Brain pericyte (primary cell): ENCODE measurements at regions not wholly inside any gene's neighbourhood (a gene's known extent, or its start where the extent isn't known, plus 50 kb on each side); places are given as distances from the start of the nearest gene placed in this dataset.
"Not testable (repeated sequence)": the region's sequence is repeated elsewhere in the genome, so short reads cannot be mapped to it uniquely, and the experiment has no call there.

Experiments
- DNase-seq: peaks from one replicate; pipeline ENCODE4 v3.0.0-alpha.2; 2012; ENCODE audit warnings: low read depth, low spot score

DNA sequence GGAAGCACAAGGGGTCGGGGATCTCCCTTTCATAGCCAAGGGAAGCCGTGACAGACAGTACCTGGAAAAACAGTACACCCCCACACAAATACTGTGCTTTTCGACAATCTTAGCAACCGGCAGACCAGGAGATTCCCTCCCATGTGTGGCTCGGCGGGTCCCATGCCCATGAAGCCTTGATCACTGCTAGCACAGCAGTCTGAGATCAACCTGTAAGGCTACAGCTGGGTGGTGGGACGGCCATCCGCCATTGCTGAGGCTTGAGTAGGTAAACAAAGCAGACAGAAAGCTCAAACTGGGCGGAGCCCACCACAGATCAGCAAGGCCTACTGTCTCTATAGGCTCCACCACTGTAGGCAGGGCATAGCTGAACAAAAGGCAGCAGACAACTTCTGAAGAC lies 180.2 kb upstream of the SOX6 start:
- no peak for DNase-seq

DNA sequence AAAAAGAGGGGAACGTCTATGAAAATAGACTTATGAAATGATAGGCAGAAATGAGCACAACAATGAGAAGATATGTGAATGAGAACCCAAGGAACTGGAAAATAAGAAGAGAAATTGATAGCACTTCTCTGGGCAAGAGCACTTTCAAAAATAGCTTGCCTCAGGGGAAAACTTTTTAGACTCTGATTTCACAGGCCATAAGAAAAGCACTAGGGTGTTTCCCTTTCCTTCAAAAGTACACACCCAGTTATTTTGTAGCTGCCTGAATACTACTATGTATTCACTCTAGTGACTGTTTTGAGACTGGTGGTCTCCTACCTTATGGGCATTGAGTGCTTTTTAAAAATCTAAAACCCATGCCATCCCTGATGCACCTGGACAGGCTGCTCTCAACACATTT lies 172.3 kb upstream of the SOX6 start:
- no peak for DNase-seq

DNA sequence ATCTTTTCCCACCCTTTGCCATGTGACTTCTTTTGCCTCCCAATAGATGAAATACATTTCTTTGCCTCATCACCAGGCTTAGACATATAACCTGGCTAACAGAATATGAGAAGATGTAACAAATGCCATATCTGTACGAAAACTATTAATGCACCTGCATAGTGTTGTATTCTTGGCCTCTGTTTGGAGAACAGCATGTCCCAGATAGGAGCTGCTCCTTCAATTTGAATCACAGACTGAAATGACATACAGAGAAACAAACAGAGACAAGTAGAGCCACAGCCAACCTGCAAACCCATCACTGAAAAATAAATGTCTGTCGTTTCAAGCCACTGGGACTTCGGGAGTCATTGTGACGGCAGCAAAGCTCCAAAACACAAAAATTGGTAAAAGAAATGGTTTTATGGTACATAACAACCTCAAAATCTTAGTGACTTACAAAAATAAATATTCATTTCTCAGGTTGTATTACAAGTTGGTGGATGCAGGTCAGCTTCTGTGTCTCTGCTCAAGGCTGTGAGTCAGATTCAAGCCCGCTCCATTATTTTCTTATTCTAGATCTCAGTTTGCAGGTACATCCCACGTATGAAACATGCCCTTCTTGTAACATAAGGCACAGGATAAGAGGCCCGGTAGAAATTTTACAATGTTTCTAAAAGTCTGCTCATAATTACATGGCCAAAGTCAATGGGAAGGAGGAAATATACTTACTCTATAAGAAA lies 171.3 kb upstream of the SOX6 start:
- DNase-seq = no peak

DNA sequence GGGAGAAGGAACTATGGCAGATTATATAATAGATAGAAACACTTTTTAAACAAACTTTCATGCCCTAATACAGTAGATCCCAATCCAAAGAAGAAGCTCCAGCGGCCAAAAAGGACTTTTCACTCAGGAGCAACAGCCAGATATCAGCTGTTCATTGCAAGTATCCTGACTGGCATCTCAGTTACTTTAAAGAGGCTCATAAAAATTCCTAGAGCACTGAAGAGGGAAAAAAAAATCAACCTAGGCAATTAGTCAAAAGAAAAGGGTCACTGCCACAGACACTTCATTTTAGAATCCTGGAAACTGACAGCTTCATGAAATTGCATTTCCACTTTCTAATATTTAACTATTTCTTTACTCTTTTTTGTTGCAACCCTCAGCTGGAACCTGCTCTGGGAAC lies 170.6 kb upstream of the SOX6 start:
- DNase-seq = no peak

DNA sequence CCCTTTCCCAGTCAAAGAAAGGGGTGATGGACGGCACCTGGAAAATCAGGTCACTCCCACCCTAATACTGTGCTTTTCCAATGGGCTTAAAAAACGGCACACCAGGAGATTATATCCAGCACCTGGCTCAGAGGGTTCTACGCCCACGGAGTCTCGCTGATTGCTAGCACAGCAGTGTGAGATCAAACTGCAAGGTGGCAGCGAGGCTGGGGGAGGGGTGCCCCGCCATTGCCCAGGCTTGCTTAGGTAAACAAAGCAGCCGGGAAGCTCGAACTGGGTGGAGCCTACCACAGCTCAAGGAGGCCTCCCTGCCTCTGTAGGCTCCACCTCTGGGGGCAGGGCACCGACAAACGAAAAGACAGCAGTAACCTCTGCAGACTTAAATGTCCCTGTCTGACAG lies 164.4 kb upstream of the SOX6 start:
- not testable (repeated sequence) for DNase-seq

DNA sequence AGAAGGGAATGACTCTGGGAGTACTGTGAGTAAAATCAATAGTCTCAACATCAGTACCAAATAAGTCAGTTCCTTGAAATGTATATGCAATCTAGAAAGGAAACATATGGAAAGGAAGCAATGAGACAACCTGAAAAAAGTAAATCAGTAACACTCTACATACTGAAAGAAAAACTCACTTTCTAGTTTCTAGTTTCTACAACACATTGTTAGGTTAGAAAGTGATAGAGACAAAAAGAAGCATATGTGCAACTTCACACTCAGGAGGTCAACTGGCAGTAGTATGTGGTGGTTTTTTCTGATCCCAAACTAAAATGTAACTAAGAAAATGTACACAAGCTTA lies 156.5 kb upstream of the SOX6 start:
- no peak for DNase-seq

DNA sequence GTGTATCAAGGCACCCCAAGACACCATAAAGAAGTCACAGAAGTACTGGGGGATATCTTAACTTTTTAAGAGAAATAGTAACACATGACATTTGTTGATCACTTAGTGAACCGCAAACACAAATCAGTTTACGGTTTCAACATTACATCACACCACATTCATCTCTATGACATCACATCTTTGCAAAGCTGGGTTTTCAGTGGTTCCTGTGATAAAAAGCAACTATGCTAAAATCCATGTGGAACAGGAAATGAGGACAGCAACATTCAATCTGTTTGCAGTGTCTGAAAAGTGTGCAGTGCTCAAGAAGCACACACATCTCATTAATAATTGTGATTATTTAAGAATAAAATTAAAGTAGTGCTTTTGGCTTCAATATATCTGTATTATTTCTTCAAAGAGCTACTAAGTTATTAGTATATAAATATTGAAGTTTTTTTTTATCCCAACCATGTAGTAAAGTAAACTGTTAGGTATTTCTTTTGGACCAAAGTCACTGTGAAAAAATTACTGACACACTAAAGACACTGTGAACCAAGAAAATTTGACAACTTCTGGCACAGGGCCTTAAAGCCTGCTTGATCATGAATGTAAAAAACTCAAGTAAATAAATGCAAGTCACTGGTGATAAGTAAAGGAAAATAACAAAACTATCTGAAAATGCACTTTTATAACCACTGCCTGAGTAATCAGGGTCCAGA lies 156.0 kb upstream of the SOX6 start:
- no peak for DNase-seq

DNA sequence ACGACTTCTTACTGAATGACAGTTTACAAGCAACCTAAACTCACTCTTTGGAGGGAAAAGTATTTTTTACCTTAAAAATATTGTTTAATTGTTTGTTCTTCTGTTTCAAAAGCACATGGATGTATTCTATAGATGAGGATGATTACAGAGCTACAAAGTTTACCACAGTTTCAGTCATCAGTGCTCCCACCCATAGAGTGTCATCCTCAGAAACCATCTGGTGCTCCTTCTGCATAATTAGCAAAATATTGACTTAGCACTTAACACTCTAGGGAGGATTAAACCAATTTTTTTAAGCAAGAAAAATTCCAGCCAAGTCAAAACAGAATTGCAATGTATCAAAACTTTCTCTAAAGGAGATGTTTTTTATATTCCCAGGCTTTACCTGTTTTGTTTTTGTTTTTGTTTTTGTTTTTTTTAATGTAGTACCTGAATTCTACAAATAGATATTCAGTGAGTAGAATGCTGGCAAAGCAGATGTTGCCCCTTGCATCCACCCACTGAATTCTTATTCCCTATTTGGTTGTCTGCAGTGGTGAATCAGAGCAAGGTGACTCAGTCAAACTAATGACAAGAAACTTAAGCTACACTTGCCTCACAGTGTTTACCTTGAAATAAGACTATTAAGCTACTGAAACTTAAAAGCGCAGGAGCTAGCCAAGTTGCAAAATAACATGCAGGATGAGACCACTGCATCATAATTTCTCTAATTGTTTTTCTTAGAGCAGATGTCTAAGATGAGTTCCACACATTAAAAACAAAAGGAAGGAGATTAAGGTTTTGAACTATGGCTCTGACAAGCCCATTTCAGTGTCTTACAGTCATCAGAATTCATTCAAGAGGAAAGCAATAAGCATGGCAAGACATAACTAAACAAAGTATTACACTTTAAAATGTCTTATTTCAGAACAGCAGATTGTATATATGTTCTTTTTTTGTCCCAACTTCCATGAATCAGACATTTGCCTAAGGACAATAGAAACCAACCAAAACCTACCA lies 155.1 kb upstream of the SOX6 start:
- DNase-seq = no peak

DNA sequence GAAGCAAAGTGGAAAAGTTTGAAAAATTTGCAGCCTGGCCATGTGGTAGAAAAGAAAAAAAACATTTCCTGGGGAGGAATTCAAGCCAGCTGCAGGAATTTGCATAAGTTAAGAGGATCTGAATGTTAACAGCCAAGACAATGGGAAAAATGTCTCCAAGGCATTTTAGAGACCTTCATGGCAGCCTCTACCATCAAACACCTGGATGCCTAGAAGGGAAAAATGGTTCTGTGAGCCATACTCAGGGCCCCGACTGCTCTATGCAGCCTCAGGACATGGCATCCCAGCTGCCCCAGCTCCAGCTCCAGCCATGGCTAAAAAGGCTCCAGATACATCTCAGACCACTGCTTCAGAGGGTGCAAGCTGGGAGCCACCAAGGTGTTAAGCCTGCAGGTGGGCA lies 149.1 kb upstream of the SOX6 start:
- DNase-seq = no peak

DNA sequence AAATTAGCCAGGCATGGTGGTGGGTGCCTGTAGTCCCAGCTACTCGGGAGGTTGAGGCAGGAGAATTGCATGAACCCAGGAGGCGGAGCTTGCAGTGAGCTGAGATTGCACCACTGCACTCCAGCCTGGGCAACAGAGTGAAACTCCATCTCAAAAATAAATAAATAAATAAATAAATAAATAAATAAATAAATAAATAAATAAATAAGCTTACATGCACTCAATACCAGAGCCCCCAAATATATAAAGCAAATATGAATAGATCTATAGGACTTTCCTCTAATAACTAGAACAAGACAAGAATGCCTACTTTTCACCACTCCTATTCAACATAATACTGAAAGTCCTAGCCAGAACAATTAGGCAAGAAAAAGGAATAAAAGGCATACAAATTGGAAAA lies 147.5 kb upstream of the SOX6 start:
- DNase-seq = not testable (repeated sequence)

DNA sequence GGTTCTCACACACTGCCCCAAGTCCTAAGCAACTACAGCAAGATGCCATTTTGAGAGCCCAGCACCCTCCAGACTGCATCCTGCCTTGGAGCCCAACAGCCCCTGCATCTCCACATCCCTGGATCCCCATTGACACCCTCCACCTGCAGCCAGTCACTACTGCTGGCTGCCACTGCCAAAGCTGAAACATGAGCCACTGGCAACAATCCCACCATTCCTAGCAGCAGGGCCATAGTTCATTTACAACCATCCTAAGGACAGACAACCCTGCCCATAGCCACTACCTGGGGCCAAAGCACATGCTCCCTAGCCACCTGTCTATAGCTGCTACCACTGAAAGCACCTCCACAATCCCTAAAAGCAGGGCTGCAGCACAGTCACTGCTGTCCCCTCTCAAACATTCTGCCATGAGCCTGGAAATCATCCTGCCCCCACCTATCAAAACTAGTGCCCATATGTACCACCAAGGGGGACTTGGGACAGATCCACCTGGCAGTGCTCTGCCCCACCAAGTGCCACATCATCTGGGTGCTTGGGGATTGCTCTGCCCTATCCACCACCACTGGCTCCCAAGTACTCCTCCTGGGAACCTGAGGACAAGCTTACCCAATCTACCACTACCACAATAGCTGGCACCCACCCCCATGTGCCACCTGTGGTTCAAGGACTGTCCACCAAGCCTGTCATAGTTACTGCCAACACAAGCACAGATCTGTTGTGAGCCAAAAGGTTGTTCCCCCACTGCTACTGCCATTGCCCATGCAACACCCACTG lies 138.8 kb upstream of the SOX6 start:
- DNase-seq = no peak

DNA sequence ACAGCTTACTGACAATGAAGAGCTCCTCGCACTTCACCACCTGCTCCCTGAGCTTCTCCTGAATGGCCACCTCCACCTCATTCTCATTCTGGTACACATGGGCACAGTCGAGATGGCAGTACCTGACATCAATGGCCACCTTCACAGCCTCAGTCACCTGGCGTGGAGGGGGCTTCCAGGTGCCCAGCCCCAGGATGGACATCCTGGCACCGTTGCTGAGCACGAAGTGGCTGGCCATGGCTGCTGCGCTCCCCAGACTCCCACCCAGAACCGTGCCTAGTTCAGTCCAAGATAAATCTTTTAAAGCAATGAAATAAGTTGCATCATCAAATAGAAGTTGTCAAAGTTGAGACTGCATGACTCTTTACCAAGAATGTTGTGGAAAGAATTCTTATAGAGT lies 128.1 kb upstream of the SOX6 start:
- DNase-seq = no peak

DNA sequence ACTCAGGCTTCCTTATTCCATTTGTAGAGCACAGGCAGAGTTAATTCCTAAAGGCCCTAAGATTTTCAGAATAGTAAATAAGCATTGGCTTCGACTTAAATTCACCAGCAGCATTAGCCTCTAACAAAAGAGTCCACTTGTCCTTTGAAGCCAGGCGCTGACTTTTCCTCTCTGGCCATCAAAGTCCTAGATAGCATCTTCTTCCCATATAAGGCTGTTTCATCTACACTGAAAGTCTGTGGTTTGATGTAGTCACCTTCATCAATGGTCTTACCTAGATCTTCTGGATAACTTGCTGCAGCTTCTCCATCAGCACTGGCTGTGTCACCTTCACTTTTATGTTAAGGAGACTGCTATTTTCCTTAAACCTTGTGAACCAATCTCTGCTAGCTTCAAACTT lies 118.3 kb upstream of the SOX6 start:
- DNase-seq = no peak

DNA sequence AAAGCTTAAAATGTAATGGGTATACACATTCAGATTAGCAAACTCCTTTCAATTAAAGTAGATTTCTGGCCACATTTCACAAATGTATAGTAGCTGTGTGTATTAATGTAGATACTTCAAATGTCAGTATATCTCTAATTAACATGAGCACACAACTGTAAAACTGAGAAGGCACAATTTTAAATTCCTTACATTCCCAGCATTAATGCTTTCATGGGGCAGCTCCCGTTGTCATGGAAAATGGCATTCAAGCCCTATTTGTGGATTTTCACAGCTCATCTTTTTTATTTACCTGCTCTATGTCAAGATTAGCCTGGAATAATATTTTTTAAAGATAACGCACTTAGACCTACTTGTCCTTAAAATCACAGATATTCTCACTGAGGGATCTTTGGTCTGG lies 113.6 kb upstream of the SOX6 start:
- no peak for DNase-seq

DNA sequence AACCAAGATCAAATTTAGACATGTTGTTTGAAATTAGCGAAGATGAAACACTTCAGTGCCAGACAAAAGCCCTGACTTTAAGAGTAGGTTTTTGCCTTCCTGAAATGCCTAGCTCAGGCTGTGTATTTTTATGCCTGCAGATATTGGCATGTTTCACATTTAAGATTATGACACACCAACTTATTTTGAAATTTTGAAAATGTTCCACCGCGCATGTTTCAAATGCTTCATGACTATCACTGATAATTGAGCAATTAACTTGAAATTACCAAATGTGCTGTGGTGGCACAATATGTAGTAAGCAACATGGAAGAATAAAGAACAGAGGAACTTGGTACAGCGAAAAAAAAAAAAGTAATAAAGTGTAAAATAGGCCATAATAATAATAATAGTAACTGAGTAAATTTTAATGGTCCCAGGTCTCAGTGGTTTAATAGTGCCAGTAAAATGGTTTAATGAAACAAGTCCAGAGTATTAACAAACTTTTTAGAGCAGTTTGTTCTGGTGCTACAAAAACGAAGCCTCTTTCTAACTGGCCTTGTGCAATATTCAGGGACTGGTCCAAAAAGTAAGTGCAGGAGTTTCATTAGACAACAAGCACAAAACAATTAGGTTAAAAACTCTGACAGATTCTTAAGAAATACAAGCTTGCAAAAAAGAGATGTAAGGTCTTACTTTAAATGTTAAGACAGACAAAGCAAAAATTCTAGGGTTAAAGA lies 112.5 kb upstream of the SOX6 start:
- no peak for DNase-seq

DNA sequence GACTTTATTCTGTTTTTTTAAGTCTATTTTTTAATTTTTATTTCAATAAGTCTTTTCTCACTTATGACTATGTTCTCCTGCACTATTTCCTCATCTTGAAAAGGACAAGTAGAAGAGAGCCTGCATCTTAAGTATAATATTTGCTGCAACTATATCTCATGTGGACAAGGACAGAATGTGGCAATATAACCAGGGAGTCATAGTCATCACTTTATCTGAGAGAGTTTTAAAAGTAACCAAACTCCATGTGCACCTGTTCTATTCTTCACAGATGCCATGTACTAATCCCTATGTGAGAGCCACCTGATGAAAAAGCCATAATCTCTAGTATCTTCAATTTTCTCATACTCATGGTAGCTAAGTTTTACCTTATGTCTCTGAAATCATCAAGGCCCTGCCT lies 104.2 kb upstream of the SOX6 start:
- DNase-seq = no peak

DNA sequence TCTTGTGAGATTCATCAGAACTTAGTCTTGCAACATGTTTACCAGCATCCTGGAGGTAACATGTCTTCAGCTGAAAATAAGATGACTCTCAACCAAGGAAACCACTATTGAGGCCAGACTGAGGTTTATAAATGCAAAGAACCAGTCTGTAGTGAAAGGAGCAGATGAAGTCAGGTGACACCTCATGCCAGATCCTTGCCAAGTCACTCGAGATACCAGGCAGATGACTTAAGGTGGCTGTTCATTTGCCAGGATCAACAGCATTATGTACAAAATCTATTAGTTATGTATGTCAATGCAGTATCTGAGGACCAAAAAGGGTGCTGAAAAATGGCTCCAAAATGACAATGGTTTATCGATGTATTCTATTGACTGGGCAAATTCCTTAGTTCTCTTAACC lies 100.0 kb upstream of the SOX6 start:
- DNase-seq = no peak

DNA sequence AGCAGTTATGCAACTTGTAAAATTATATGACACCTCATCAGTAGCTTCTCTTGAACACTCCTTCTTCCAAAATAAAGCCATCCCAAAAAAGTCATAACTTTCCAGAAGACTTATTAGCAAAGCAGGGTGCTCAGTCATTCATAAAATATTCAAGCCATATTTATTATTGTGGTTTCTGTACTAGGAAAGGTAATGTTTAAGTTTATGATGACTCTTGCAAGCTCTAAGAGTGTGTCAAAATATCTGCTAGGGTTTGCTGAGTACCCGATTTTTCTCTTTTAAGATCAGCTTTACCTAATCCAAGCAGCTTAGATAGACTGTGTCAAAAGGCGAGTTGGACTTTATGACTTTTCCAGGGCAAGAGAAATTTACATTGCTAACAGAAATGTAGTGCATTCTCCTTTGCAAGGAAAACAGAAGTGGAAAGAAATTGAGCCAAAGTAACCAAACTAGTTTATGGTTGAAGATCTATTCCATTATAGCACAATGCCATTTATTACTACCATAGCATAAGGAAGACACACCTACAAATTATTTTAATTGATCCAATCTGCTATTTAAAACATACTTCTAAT lies 98.0 kb upstream of the SOX6 start:
- DNase-seq = no peak

DNA sequence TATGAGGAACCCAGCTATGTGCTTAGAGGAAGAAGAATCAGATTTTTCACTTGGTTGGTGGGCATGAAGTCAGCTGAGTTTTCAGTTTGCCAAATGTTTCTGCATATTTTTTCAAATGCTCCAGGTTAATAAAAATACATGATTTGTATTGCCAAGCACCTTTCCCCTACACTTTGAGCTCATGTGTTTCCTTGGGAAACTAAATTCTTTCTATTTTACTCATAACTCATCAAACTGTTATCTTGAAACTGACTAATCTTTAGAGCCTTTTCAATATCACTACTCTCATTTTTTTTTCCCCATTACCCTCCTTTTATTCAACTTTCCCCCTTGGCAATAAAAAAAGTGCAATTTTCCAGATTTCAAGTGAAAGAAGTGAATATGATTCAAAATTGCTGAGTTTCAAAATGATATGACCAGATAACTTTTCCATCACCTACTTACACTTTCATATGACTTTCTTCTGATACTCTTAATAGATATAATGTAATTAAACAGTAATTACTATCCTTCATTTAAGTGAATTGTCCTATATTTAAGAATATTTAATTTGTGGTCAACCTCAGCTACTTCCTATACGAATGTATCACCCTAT lies 91.9 kb upstream of the SOX6 start:
- DNase-seq = no peak

DNA sequence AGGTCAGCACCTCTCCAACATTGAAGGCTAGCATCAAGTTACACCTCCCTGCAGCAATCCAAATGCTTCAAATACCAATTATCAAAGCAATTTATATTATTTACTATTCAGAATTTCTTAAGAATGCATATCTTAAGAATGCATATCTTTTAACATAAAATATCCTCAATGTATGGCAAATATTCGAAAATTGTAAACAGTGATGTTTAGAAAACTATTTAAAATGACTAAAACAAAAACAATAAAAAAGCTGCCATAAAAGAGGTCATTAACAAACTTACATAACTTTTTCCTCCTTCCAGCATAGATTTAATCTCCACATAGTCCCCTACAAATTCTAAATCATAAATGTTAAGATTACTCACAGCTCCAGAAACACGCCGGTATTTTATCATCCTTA lies 85.1 kb upstream of the SOX6 start:
- DNase-seq = no peak
